K562 (cell line): ENCODE measurements at regions not wholly inside any gene's neighbourhood (a gene's known extent, or its start where the extent isn't known, plus 50 kb on each side); places are given as distances from the start of the nearest gene placed in this dataset.

Experiments used
- ATAC-seq: fragments of 200-7000 bp; cut with Tn5 transposase; 3 replicates; pipeline ENCODE4 v1.9.1; 2020; ENCODE audit warnings: moderate library complexity
- BruUV-seq: library from RNA; stranded (reverse); fragments of 400-500 nt; replicated peaks from 2 replicates; lab custom pipeline; 2021; lab: Mats Ljungman, UMichigan
- CTCF ChIA-PET: fragments of 300-600 bp; formaldehyde crosslinking; extraction: SDS; loops from one replicate; lab custom pipeline; 2021; ENCODE audit warnings: low intra/inter-chr PET ratio; lab: Yijun Ruan, JAX
- POLR2A ChIA-PET: fragments of 300-600, 350-650 bp; sonication (Branson Sonifier 250); formaldehyde crosslinking; extraction: SDS; loops from one replicate; lab custom pipeline; 2021; ENCODE audit warnings: antibody characterized with exemption, inconsistent platforms; lab: Yijun Ruan, JAX
- DNase-seq, 4 experiments: peaks; one replicate each; pipeline versions ENCODE4 v3.0.0 to v3.0.0-alpha.2; 2011 to 2018; ENCODE audit warnings: low spot score in 3 of 4, mixed read lengths in 3 of 4; ENCODE audit errors: extremely low read depth in 1 of 4
- FAIRE-seq: peaks from 2 replicates; lab custom pipeline; 2011; peaks lifted over from hg19 to GRCh38; lab: Jason Lieb, UNC
- H2AFZ ChIP-seq: 2 replicates; pipeline ENCODE4 v1.6.0; 2011; ENCODE audit warnings: low read depth, low read length, control low read depth, inconsistent platforms
- H3K27ac ChIP-seq: fragments of 200-600 bp; 3 replicates; pipeline ENCODE4 v1.8.0; 2011; ENCODE audit warnings: low read depth, mild to moderate bottlenecking, control low read depth, inconsistent platforms, low read length, moderate library complexity, mixed read lengths; ENCODE audit errors: extremely low read depth
- H3K27me3 ChIP-seq, 2 experiments: fragments of 300-600 bp in 1 of 2; 2 replicates in 1 of 2; 3 replicates in 1 of 2; pipeline versions ENCODE4 v1.6.0 to v1.8.0; 2011; ENCODE audit warnings: inconsistent platforms in 2 of 2, low read length in 2 of 2, mild to moderate bottlenecking in 1 of 2, mixed read lengths in 1 of 2, moderate library complexity in 1 of 2; ENCODE audit not compliant: control insufficient read depth in 2 of 2, insufficient read depth in 2 of 2
- H3K36me3 ChIP-seq: fragments of 300-600 bp; 3 replicates; pipeline ENCODE4 v1.8.0; 2011; ENCODE audit warnings: mild to moderate bottlenecking, low read length, inconsistent platforms; ENCODE audit not compliant: control insufficient read depth, insufficient read depth
- H3K4me1 ChIP-seq, 2 experiments: fragments of 200-600 bp in 1 of 2; replicated peaks in 1 of 2; 2 replicates in 1 of 2; 3 replicates in 1 of 2; pipeline versions ENCODE4 v1.5.1 to v1.8.0; 2011; ENCODE audit warnings: inconsistent platforms in 2 of 2, low read length in 2 of 2, mild to moderate bottlenecking in 1 of 2, mixed read lengths in 1 of 2, moderate library complexity in 1 of 2; ENCODE audit not compliant: control insufficient read depth in 2 of 2, insufficient read depth in 2 of 2
- H3K4me2 ChIP-seq: 2 replicates; pipeline ENCODE4 v1.6.1; 2011; ENCODE audit warnings: low read length, control low read depth, inconsistent platforms, mixed read lengths; ENCODE audit not compliant: insufficient read depth
- H3K4me3 ChIP-seq: fragments of 200-600 bp; sonication (generic), shearing (Covaris generic); 2 replicates; pipeline ENCODE4 v1.5.1; 2016; ENCODE audit warnings: control low read depth, inconsistent platforms
- H3K79me2 ChIP-seq: fragments of 200-600 bp; 3 replicates; pipeline ENCODE4 v1.8.0; 2011; ENCODE audit warnings: low read length, inconsistent platforms; ENCODE audit not compliant: control insufficient read depth, insufficient read depth
- H3K9ac ChIP-seq, 2 experiments: 2 replicates each; pipeline versions ENCODE4 v1.6.0 to v1.6.1; 2011; ENCODE audit warnings: low read depth in 2 of 2, low read length in 2 of 2, control low read depth in 1 of 2, inconsistent platforms in 1 of 2, mild to moderate bottlenecking in 1 of 2, mixed read lengths in 1 of 2; ENCODE audit not compliant: insufficient read depth in 1 of 2
- H3K9me1 ChIP-seq: one replicate; pipeline ENCODE4 v1.6.0; 2011; ENCODE audit warnings: inconsistent platforms, mild to moderate bottlenecking, low read length, moderate library complexity; ENCODE audit not compliant: control insufficient read depth, insufficient read depth
- H3K9me3 ChIP-seq: replicated peaks from 2 replicates; pipeline ENCODE4 v1.5.1; 2011; ENCODE audit warnings: low read depth, low read length, inconsistent platforms; ENCODE audit not compliant: control insufficient read depth, insufficient read depth
- H4K20me1 ChIP-seq: replicated peaks from 2 replicates; pipeline ENCODE4 v1.6.1; 2011; ENCODE audit warnings: low read length, inconsistent platforms, mixed read lengths; ENCODE audit not compliant: control insufficient read depth, insufficient read depth
- ATF7 ChIP-seq: fragments of 450-650 bp; IDR thresholded peaks from 2 replicates; pipeline ENCODE4 v1.7.1; 2014; ENCODE audit warnings: mild to moderate bottlenecking, moderate library complexity
- C11orf30 ChIP-seq: fragments of 450-650 bp; IDR thresholded peaks from 2 replicates; pipeline ENCODE4 v1.6.1; 2016; ENCODE audit warnings: low read depth, mild to moderate bottlenecking
- ETS2 ChIP-seq: IDR thresholded peaks from 2 replicates; pipeline ENCODE4 v1.6.1; 2016; ENCODE audit warnings: borderline replicate concordance, missing genetic modification characterization, mild to moderate bottlenecking, moderate library complexity, missing compliant biosample characterization; ENCODE audit not compliant: poor library complexity, severe bottlenecking
- MAFF ChIP-seq: IDR thresholded peaks from 2 replicates; pipeline ENCODE4 v1.6.1; 2012; ENCODE audit warnings: low read length, improper control_type of control experiment
- MAFG ChIP-seq: fragments of 450-650 bp; conservative IDR thresholded peaks from 2 replicates; pipeline ENCODE4 v1.6.1; 2016; ENCODE audit warnings: missing genetic modification characterization, missing compliant biosample characterization
- MAFK ChIP-seq: IDR thresholded peaks from 2 replicates; pipeline ENCODE4 v1.6.1; 2011; ENCODE audit warnings: low read length, improper control_type of control experiment
- PYGO2 ChIP-seq: fragments of 450-650 bp; IDR thresholded peaks from 2 replicates; pipeline ENCODE4 v1.6.1; 2016; ENCODE audit warnings: mild to moderate bottlenecking, missing genetic modification characterization, moderate library complexity, missing compliant biosample characterization
- STAT5A ChIP-seq: IDR thresholded peaks from 2 replicates; pipeline ENCODE4 v1.6.1; 2012; ENCODE audit warnings: low read length, inconsistent platforms, borderline replicate concordance
- ZNF174 ChIP-seq: fragments of 250-450 bp; sonication (Bioruptor Pico); IDR thresholded peaks from 2 replicates; pipeline ENCODE4 v1.4.0; 2020; ENCODE audit warnings: mild to moderate bottlenecking
- ZNF316 ChIP-seq: fragments of 450-650 bp; IDR thresholded peaks from 2 replicates; pipeline ENCODE4 v1.6.1; 2016
- WGBS: fragments of 100-300 bp; shearing (Covaris generic); methylation state at CpG from one replicate; pipeline ENCODE4 v1.1.6; 2016; ENCODE audit warnings: low coverage, mixed read lengths; ENCODE audit not compliant: insufficient coverage; ENCODE audit errors: missing lambda C conversion rate; 5-methylcytosine and 5-hydroxymethylcytosine counted together
- in situ Hi-C: fragments of 300-500 bp; cut with MboI; formaldehyde crosslinking; loops from 4 replicates; pipeline ENCODE4 v1.15.0; 2018; ENCODE audit warnings: inconsistent platforms, mixed read lengths
- intact Hi-C: fragments of 100-400 bp; cut with micrococcal nuclease; formaldehyde crosslinking; loops from 2 replicates; pipeline ENCODE4 v1.14.2; 2022
- TF ChIP-seq, protein P1 (sequence below): fragments of 450-650 bp; IDR thresholded peaks from 2 replicates; pipeline ENCODE4 v1.6.1; 2014; ENCODE audit warnings: low read depth, mild to moderate bottlenecking, moderate library complexity, borderline replicate concordance
- TF ChIP-seq, protein P2 (sequence below): fragments of 450-650 bp; formaldehyde crosslinking; IDR thresholded peaks from 2 replicates; pipeline ENCODE4 v1.4.0; 2020; ENCODE audit warnings: mild to moderate bottlenecking, mixed read lengths

DNA sequence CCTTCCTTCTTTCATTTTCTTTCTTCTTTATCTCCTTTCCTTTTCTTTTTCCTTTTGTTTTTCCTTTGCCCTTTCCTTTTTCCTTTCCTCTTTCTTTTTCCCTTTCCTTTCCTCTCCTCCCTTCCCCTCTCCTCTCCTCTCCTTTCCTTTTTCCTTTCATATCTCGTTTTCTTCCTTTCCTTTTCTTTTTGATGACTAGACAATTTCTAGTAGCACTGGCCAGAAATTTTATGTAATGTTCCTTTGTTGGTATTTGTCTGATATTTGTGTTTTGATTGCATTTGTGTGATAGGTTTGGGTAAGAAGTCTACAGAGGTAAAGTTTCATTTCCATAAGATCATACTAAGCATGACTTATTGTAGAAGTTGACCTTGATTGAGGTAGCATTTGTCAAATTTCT lies 1722.9 kb upstream of the IGFBP7 start:
- no TSS peak for BruUV-seq
- no peaks in the 10 kb centered on the region for H3K27me3 ChIP-seq
- H3K79me2 ChIP-seq = no peaks in the 10 kb centered on the region
- no peak overlapping the region for H3K9ac ChIP-seq
- no peak overlapping the region for H3K27ac ChIP-seq
- TF ChIP-seq PYGO2 (tag) = no peak
- TF ChIP-seq ETS2 = no peak
- peak; percentile 82 for TF ChIP-seq MAFF
- peak; percentile 78; the same call in 1 of the 2 replicates for TF ChIP-seq C11orf30
- peak; percentile 83 for TF ChIP-seq MAFG (tag)
- TF ChIP-seq MAFK = peak; percentile 77
- TF ChIP-seq ZNF316 = peak; percentile 92
- TF ChIP-seq ZNF174 = no peak
- DNase-seq (no peak), FAIRE-seq (peak; percentile 15), ATAC-seq (no peak)
- H3K36me3 ChIP-seq = no peaks in the 10 kb centered on the region
- ChIA-PET CTCF (no interaction called here), POLR2A (no interaction called here)
- no peaks in the 10 kb centered on the region for H4K20me1 ChIP-seq
- intact Hi-C loops (no loop called here), in situ Hi-C loops (no loop called here)
- H3K4me1 ChIP-seq = no peaks in the 10 kb centered on the region
- H3K9me1 ChIP-seq = no peaks in the 10 kb centered on the region
- H3K9me3 ChIP-seq = no peaks in the 10 kb centered on the region
- no peak overlapping the region for H2AFZ ChIP-seq
- WGBS = 3% methylated on average over 1 of the region's 1 CpG
- H3K4me3 ChIP-seq = no peak overlapping the region
- no peak overlapping the region for H3K4me2 ChIP-seq

DNA sequence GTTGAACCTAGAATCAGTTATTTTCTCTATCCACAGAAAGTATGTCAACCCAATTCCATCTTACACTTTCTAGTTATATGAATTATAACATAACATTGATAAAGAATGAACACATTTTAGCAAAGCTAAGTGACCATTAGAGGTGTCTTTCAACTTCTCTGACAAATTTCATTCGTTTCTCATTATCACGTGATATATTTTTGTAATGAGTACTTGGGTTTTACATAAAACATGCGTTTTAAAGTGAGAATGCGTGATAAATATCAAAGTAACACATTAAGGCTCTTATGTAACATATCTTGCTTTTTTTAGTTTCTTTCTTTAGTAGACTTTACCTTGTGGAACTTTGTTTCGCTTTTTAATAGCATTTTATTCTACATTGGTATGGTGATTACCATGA lies 1715.1 kb upstream of the IGFBP7 start:
- BruUV-seq = no TSS peak
- Histone ChIP-seq H3K36me3 (no peaks in the 10 kb centered on the region), H3K9ac (no peak overlapping the region), H3K27ac (no peak overlapping the region), H3K9me1 (no peaks in the 10 kb centered on the region), H3K27me3 (no peaks in the 10 kb centered on the region)
- no peak for FAIRE-seq
- in situ Hi-C loops = no loop called here
- no peak for ATAC-seq
- POLR2A ChIA-PET = no interaction called here
- TF ChIP-seq ATF7 (no peak), ETS2 (no peak), STAT5A (no peak)
- TF ChIP-seq, protein P1, sequence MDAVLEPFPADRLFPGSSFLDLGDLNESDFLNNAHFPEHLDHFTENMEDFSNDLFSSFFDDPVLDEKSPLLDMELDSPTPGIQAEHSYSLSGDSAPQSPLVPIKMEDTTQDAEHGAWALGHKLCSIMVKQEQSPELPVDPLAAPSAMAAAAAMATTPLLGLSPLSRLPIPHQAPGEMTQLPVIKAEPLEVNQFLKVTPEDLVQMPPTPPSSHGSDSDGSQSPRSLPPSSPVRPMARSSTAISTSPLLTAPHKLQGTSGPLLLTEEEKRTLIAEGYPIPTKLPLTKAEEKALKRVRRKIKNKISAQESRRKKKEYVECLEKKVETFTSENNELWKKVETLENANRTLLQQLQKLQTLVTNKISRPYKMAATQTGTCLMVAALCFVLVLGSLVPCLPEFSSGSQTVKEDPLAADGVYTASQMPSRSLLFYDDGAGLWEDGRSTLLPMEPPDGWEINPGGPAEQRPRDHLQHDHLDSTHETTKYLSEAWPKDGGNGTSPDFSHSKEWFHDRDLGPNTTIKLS = no peak
- TF ChIP-seq, protein P2, sequence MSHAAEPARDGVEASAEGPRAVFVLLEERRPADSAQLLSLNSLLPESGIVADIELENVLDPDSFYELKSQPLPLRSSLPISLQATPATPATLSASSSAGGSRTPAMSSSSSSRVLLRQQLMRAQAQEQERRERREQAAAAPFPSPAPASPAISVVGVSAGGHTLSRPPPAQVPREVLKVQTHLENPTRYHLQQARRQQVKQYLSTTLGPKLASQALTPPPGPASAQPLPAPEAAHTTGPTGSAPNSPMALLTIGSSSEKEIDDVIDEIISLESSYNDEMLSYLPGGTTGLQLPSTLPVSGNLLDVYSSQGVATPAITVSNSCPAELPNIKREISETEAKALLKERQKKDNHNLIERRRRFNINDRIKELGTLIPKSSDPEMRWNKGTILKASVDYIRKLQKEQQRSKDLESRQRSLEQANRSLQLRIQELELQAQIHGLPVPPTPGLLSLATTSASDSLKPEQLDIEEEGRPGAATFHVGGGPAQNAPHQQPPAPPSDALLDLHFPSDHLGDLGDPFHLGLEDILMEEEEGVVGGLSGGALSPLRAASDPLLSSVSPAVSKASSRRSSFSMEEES (CRISPR knock-in tag) = peak; percentile 59
- TF ChIP-seq, all 486 proteins: peak for 1
- CTCF ChIA-PET = no interaction called here
- Histone ChIP-seq H3K9me3 (no peaks in the 10 kb centered on the region; the same call in 1 of the 2 replicates), H3K79me2 (no peaks in the 10 kb centered on the region), H3K4me2 (no peak overlapping the region), H4K20me1 (no peaks in the 10 kb centered on the region), H3K4me1 (no peaks in the 10 kb centered on the region), H3K4me3 (no peak overlapping the region), H2AFZ (no peak overlapping the region)
- intact Hi-C loops = no loop called here
- 1% methylated on average over 5 of the region's 5 CpGs for WGBS
- no peak for DNase-seq
